ENCODE measurements at regions not wholly inside any gene's neighbourhood (a gene's known extent, or its start where the extent isn't known, plus 50 kb on each side); places are given as distances from the start of the nearest gene placed in this dataset.

DNA sequence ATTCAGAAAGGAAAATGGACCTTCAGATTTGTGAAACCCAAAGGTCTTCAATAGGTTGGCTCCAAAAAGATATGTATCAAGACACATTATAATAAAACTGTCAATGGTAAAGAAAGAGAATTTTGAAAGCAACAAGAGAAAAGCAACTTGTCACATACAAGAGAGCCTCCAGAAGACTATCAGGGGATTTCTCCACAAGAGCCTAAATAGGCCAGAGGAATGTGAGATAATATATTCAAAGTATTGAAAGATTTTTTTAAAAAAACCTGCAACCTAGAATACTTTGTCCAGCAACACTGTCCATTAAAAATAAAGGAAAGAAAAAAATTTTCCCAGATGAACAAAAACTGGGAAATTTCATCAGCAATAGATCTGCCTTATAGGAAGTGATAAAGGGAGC is 869.6 kb upstream of the ADGRL2 start (continued):
- TF ChIP-seq REST (IDR thresholded peaks at IDR 0.05) (no peak), EGR1 (IDR thresholded peaks at IDR 0.05; ENCODE audit: low read depth in 2 of 2) (no peak), MAX (IDR thresholded peaks at IDR 0.05) (no peak), HNF4G (IDR thresholded peaks at IDR 0.05) (no peak), YY1 (IDR thresholded peaks at IDR 0.05) (no peak)

- peak; percentile 29 to 35 for TF ChIP-seq RAD21 (IDR thresholded peaks at IDR 0.05)
- no peak for TF ChIP-seq HNF4A (conservative IDR thresholded peaks at IDR 0.05)
- 67% methylated on average over 3 of the region's 3 CpGs for WGBS
- no peak for DNase-seq (ENCODE audit: low spot score)
- Histone ChIP-seq H3K4me3 (ENCODE audit: low read depth in 1 of 3, low read length in 3 of 3) (no peak overlapping the region), H3K27me3 (ENCODE audit: control insufficient read depth in 4 of 4, insufficient read depth in 4 of 4, low read length in 3 of 4) (no peaks in the 10 kb centered on the region), H3K4me1 (ENCODE audit: control insufficient read depth in 4 of 4, insufficient read depth in 4 of 4, low read length in 3 of 4) (no peaks in the 10 kb centered on the region), H3K36me3 (ENCODE audit: control insufficient read depth in 4 of 4, insufficient read depth in 3 of 4, low read depth in 1 of 4, low read length in 3 of 4) (no peaks in the 10 kb centered on the region), H3K9ac (ENCODE audit: low read depth in 1 of 2, low read length in 2 of 2) (no peak overlapping the region), H3K27ac (ENCODE audit: low read depth in 1 of 2, low read length in 2 of 2) (no peak overlapping the region), H3K9me3 (ENCODE audit: control insufficient read depth in 4 of 4, low read length in 3 of 4) (peaks cover 0 to 10% (median 4%) of the 10 kb centered on the region in 4 donors)
These were observed 870.7 kb upstream of the ADGRL2 start for GRCh38 chr1:80929868-80930508.

DNA sequence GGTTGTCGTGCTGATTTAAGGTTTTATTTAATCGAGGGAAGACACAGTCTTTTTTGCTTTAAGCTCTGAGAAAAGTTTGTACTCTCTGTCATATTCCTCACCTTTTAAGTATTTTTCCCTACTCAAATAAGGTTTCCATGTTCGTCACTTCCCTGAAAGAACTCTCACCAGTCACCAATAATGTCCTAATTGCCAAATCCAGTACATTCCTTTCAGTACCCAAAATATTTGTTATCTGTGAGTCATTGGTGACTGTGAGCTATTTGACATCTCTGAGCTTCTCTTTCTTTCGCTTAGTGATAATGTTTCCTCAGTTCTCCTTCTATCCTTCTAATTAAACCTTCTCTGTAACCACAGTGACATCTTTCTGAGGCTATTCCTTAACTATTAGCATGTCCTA is 874.2 kb upstream of the ADGRL2 start:
- Histone ChIP-seq H3K36me3 (ENCODE audit: control insufficient read depth in 4 of 4, insufficient read depth in 3 of 4, low read depth in 1 of 4, low read length in 3 of 4) (no peaks in the 10 kb centered on the region), H3K4me3 (ENCODE audit: low read depth in 1 of 3, low read length in 3 of 3) (no peak overlapping the region), H3K9ac (ENCODE audit: low read depth in 1 of 2, low read length in 2 of 2) (no peak overlapping the region)

More for the DNA sequence above, 874.2 kb upstream of the ADGRL2 start:
- no peak for DNase-seq (ENCODE audit: low spot score)
- TF ChIP-seq GABPA (IDR thresholded peaks at IDR 0.05 in 1 of 2, conservative IDR thresholded peaks at IDR 0.05 in 1 of 2) (no peak), NR2F2 (IDR thresholded peaks at IDR 0.05) (no peak), TAF1 (conservative IDR thresholded peaks at IDR 0.05) (no peak), RXRA (IDR thresholded peaks at IDR 0.05) (no peak), HNF4G (IDR thresholded peaks at IDR 0.05) (no peak), MAX (IDR thresholded peaks at IDR 0.05) (no peak)
- TF ChIP-seq, protein P1, sequence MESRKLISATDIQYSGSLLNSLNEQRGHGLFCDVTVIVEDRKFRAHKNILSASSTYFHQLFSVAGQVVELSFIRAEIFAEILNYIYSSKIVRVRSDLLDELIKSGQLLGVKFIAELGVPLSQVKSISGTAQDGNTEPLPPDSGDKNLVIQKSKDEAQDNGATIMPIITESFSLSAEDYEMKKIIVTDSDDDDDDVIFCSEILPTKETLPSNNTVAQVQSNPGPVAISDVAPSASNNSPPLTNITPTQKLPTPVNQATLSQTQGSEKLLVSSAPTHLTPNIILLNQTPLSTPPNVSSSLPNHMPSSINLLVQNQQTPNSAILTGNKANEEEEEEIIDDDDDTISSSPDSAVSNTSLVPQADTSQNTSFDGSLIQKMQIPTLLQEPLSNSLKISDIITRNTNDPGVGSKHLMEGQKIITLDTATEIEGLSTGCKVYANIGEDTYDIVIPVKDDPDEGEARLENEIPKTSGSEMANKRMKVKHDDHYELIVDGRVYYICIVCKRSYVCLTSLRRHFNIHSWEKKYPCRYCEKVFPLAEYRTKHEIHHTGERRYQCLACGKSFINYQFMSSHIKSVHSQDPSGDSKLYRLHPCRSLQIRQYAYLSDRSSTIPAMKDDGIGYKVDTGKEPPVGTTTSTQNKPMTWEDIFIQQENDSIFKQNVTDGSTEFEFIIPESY (IDR thresholded peaks at IDR 0.05): no peak
- no peak overlapping the region for H3K27ac ChIP-seq (ENCODE audit: low read depth in 1 of 2, low read length in 2 of 2)
- no peaks in the 10 kb centered on the region for H3K4me1 ChIP-seq (ENCODE audit: control insufficient read depth in 4 of 4, insufficient read depth in 4 of 4, low read length in 3 of 4)
- H3K27me3 ChIP-seq (ENCODE audit: control insufficient read depth in 4 of 4, insufficient read depth in 4 of 4, low read length in 3 of 4): no peaks in the 10 kb centered on the region
- peaks cover 0 to 10% (median 4%) of the 10 kb centered on the region in 4 donors for H3K9me3 ChIP-seq (ENCODE audit: control insufficient read depth in 4 of 4, low read length in 3 of 4)
- 89% methylated on average over 4 of the region's 4 CpGs for WGBS

Measured in liver (tissue), 7 donors.